ENCODE measurements at regions not wholly inside any gene's neighbourhood (a gene's known extent, or its start where the extent isn't known, plus 50 kb on each side); places are given as distances from the start of the nearest gene placed in this dataset.

GRCh38 chr21:22965455-22966135 lies 1967.4 kb downstream of the NCAM2 start:
- DNase-seq = no peak

- no peak for DNase-seq
Observed at GRCh38 chr21:22981819-22982218, 1983.6 kb downstream of the NCAM2 start.

- DNase-seq = no peak
Observed at GRCh38 chr21:22993144-22993543, 1994.9 kb downstream of the NCAM2 start.

GRCh38 chr21:22993822-22994574 lies 1995.8 kb downstream of the NCAM2 start:
- DNase-seq = no peak

DNA sequence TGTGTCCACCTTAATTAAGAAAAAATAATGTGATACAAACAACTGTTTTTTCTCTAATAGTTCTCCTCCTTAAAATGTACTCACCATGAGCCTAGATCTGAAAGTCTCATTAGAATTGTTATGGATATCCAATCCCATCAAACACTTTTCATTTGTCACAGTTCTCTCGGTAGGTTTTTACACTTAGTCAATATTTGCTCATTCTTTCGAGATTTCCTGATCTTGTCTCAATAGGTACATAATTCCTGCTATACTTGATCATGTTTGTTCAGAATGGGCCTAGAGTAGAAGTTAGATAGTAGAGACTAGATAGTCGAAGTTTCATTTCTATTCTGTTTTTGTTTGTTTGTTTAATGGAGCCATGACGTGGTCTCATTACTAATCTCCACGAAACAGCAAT lies 2005.7 kb downstream of the NCAM2 start:
- no peak for DNase-seq

- DNase-seq = no peak
Observed at GRCh38 chr21:23008601-23009202, 2010.5 kb downstream of the NCAM2 start.

- DNase-seq = no peak
Observed at GRCh38 chr21:23009360-23009759, 2011.2 kb downstream of the NCAM2 start.

DNA sequence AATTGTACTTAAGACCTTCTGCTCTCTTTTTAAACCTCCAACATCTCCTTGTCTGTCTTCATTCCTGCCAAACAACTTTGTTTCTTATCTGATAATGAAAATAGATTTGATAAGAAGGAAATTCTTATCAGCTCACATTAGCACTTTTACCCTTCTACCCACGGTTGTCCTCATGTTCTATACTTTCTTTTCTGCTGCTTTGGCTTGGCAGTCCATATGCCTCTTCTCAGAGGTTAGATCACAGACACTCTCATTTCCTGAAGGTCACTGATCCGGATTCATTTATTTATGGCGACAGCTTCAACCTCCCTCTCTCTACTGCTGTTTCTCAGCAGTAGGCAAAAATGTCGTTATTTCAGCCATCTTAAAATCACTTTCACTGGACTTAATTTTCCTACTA lies 2015.8 kb downstream of the NCAM2 start:
- no peak for DNase-seq

GRCh38 chr21:23016617-23017016 lies 2018.4 kb downstream of the NCAM2 start:
- DNase-seq = no peak

GRCh38 chr21:23017989-23018388 lies 2019.8 kb downstream of the NCAM2 start:
- no peak for DNase-seq

GRCh38 chr21:23020969-23021368 lies 2022.8 kb downstream of the NCAM2 start:
- DNase-seq = no peak

DNA sequence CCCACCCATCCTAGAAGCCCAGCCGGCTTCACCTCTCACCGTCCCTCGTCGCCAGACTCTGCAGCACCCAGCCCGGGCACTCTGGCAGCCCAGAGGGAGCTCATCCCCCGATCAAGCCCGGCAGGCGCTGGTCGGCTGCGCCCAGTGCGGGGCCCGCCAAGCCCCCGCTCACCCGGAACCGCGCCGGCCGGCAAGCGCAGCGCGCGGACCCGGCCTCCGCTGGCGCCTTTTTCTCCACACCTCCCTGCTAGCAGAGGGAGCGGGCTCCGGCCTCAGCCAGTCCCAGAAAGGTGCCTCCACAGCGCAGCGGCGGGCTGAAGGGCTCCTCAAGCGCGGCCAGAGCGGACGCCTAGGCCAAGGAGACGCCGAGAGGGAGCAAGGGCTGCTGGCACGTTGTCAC lies 2023.3 kb downstream of the NCAM2 start:
- no peak for DNase-seq

DNA sequence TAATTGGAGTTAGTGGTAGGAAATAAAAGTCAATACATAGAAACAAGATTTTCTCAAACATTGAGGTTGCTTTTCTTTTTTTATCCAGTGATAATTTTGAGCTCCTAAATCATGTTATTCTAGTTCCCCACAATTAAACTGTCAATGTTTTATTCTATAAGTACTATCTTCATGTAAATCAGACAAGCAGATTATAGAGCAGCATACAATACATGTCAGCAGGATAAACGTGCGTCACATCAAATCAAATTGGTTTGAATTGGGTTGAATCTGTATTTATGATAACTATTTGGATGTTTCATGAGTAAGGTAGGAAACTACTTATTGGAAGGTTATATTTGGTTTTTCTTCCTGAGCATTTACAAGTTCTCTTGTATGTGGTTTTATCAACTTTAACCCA lies 2028.7 kb downstream of the NCAM2 start:
- no peak for DNase-seq

DNA sequence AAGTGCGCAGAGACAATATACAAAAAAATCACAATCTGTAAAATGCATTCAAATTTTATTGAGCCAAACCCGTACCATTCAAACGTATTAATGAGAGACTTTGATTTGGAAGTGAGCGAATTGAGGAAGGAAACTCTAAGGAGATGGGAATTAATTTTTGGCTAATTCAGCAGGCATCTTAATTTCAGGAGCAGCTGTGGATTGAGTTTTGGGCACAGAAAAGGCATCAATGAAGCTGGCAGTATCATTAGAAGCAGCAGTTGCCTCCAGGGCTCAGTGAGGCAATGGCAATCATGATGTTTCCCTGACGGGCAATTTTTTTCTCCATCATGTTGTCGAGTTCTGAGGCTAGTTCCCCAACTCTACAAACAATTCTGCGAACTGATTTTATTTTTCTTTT lies 2041.6 kb downstream of the NCAM2 start:
- DNase-seq = no peak

DNA sequence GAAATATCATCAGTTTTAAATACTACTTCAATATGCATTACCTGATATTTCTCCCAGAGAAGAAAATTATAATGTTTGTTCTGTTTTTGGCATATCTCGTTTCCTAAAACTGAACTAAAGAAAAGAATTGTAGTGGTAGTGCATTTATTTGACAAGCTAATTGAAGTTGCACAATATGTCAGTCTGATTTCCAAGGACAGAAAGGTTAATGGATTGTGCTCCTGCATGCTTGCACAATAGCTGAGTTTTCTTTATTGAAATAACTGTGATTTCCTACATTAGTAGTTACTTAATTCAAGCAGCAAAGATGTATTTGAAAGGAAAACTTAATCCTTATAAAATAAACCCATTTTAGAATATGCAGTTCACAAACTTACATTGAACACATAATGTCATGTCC lies 2047.7 kb downstream of the NCAM2 start:
- no peak for DNase-seq

- DNase-seq = no peak
Observed at GRCh38 chr21:23067672-23068071, 2069.5 kb downstream of the NCAM2 start.

DNA sequence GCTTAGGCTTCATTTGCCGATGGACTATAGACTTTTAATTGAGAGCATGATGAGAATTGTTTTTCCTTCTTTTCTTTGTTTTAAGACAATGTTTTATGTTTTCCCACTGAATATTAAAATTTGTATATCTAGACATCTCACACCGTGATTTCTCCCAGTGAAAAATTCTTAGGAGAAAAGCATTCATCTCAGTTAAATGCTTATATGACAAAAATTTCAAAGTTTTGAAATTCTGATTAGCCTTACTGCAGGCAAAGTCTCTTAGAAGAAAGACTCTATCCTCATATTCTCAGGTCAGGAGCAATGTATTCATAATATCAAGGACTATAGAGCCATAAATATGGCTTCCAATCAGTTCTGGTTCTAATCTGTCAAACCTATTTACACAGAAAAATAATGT lies 2085.0 kb downstream of the NCAM2 start:
- no peak for DNase-seq

GRCh38 chr21:23093259-23093658 lies 2095.1 kb downstream of the NCAM2 start:
- no peak for DNase-seq

DNA sequence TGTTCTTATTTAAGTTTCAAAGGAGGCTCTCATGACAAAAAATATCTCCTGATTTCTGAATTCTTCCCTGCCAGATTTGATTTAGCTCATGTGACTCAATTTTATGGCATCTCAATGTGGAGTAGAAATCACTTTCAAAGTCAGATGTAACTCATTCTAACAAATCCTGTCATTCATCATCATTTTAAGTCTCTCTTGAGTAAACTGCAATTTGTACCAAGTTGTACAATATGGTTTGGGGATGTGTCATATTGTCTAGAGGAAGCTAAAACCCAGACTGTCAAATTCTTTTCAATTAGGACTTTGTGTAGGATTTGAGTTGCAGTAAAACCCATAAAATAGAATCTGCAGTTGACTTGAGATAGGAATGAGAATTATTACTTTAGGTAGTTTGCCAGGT lies 2101.0 kb downstream of the NCAM2 start:
- DNase-seq = no peak

- no peak for DNase-seq
Observed at GRCh38 chr21:23101111-23101510, 2102.9 kb downstream of the NCAM2 start.

DNA sequence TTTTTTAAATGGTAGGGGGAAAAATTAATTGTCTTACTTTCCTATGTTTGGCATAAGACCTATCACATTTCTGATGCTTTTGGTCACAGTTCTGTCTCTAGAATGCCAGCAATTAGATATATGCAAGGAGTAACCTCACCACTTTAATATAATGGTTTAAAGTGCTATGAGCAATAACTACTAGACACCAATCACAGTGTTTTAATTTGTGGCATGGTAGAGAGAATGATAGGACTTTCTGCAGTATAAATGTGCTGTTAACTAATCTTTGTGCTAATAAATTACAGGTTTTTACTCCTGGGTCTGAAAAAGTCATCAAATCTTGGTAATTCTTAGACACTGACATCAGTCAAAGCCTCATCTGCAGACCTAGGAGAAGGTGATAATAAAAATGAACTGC lies 2110.3 kb downstream of the NCAM2 start:
- no peak for DNase-seq

- no peak for DNase-seq
Observed at GRCh38 chr21:23111070-23111600, 2112.9 kb downstream of the NCAM2 start.

DNA sequence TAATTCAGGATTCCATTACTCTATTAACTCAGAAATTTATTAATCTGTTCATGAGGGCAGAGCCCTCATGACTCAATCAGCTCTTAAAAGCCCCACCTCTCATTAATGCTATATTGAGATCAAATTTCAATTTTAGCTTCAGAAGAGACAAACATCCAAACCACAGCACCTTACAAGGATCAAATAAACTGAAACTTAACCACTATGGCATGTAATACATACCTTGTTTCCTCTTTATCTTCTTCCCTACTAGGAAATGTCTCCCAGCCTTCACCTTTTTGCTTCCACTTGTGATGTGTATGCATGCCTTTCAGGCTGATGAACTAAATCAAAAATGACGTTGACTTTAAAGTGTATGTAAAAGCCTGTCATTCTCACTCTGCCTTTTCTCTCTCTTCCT lies 2121.3 kb downstream of the NCAM2 start:
- DNase-seq = no peak

GRCh38 chr21:23127973-23128372 lies 2129.8 kb downstream of the NCAM2 start:
- DNase-seq = no peak

Data from NCI-H187 (cell line).